ENCODE measurements at regions not wholly inside any gene's neighbourhood (a gene's known extent, or its start where the extent isn't known, plus 50 kb on each side); places are given as distances from the start of the nearest gene placed in this dataset.

DNA sequence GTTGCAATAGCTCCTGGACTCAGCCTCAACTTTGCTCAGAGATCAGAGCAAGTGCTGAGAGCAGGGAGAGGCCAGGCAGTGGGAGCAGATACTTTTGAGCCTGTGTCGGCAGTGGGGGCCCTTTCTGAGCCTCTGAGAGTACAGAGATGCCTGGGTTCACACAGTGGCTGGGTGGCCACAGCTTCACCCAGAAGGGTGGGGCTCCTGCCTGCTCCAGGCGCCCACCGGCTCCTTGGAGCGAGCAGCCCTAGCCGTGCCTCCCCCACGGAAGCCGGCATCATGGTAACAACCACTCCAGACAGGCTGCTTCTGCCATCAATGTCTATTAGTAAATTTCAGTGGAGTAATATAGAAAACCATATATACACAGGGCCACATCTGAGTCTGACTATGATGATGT lies 619.2 kb upstream of the SETBP1 start:
- DNase-seq = no peak
- Histone ChIP-seq H3K4me1 (ENCODE audit: insufficient read depth) (no peaks in the 10 kb centered on the region), H3K27me3 (no peaks in the 10 kb centered on the region), H3K36me3 (no peaks in the 10 kb centered on the region), H3K4me3 (no peak overlapping the region), H3K9me3 (no peaks in the 10 kb centered on the region), H3K27ac (no peak overlapping the region)
- 95% methylated on average over 7 of the region's 7 CpGs for WGBS, 3 donors
- intact Hi-C loops (cut with DNase I) = no loop called here
- TF ChIP-seq POLR2A (IDR thresholded peaks at IDR 0.05) (no peak), EP300 (IDR thresholded peaks at IDR 0.05) (no peak)
- TF ChIP-seq, protein P1, sequence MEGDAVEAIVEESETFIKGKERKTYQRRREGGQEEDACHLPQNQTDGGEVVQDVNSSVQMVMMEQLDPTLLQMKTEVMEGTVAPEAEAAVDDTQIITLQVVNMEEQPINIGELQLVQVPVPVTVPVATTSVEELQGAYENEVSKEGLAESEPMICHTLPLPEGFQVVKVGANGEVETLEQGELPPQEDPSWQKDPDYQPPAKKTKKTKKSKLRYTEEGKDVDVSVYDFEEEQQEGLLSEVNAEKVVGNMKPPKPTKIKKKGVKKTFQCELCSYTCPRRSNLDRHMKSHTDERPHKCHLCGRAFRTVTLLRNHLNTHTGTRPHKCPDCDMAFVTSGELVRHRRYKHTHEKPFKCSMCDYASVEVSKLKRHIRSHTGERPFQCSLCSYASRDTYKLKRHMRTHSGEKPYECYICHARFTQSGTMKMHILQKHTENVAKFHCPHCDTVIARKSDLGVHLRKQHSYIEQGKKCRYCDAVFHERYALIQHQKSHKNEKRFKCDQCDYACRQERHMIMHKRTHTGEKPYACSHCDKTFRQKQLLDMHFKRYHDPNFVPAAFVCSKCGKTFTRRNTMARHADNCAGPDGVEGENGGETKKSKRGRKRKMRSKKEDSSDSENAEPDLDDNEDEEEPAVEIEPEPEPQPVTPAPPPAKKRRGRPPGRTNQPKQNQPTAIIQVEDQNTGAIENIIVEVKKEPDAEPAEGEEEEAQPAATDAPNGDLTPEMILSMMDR (IDR thresholded peaks at IDR 0.05) = no peak

DNA sequence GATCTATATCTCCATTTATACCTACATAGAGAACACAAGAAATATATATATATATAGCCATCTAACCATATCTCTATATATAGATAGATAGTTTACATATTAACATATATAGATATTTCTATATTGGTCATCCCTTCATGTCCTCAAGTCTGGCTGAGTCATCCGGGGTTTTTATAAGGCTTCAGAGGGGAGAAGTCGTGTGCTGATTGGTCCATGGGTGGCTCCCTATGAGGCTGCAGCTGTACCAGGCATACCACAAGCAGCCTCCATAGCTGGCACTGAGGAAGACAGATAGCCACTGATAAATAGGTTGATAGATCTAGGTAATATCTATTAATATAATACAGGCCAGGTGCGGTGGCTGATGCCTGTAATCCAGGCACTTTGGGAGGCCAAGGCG lies 618.3 kb upstream of the SETBP1 start:
- intact Hi-C loops (cut with DNase I) = no loop called here
- no peak for DNase-seq

DNA sequence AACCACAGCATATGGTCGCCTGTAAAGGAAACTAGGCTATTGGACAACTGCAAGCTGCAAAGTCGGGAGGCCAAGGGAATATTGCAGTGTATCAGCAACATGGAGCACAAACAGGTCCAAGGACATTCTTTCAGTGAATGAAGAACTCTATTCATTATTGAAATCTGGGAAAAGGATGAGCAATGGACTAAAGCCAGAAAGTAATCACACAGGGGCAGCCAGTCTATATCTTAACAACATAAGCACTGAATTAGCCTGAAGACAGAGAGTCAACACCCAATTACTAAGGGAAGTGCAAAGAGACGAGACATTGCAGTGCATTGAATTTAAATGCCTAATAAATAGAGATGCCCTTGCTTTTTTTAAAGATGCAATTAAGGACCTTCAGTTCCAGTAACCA lies 615.5 kb upstream of the SETBP1 start:
- H3K4me1 ChIP-seq (ENCODE audit: insufficient read depth) = no peaks in the 10 kb centered on the region
- H3K27me3 ChIP-seq = no peaks in the 10 kb centered on the region
- no peak overlapping the region for H3K27ac ChIP-seq
- H3K36me3 ChIP-seq = no peaks in the 10 kb centered on the region
- H3K9me3 ChIP-seq = no peaks in the 10 kb centered on the region
- H3K4me3 ChIP-seq = no peak overlapping the region
- TF ChIP-seq, protein P1 (IDR thresholded peaks at IDR 0.05) = no peak
- TF ChIP-seq EP300 (IDR thresholded peaks at IDR 0.05) (no peak), POLR2A (IDR thresholded peaks at IDR 0.05) (no peak)
- WGBS, 3 donors = 35 to 55% (median 42%) methylated on average over 3 of the region's 3 CpGs
- no peak for DNase-seq
- intact Hi-C loops (cut with DNase I) = no loop called here

More for the DNA sequence above, 618.3 kb upstream of the SETBP1 start:
- H3K9me3 ChIP-seq = no peaks in the 10 kb centered on the region
- no peaks in the 10 kb centered on the region for H3K36me3 ChIP-seq
- H3K4me3 ChIP-seq = no peak overlapping the region
- WGBS, 3 donors = 96 to 98% (median 97%) methylated on average over 4 of the region's 4 CpGs
- TF ChIP-seq, protein P1 (IDR thresholded peaks at IDR 0.05) = no peak
- TF ChIP-seq POLR2A (IDR thresholded peaks at IDR 0.05) = no peak
- no peak for TF ChIP-seq EP300 (IDR thresholded peaks at IDR 0.05)
- H3K4me1 ChIP-seq (ENCODE audit: insufficient read depth) = no peaks in the 10 kb centered on the region
- no peaks in the 10 kb centered on the region for H3K27me3 ChIP-seq
- no peak overlapping the region for H3K27ac ChIP-seq

DNA sequence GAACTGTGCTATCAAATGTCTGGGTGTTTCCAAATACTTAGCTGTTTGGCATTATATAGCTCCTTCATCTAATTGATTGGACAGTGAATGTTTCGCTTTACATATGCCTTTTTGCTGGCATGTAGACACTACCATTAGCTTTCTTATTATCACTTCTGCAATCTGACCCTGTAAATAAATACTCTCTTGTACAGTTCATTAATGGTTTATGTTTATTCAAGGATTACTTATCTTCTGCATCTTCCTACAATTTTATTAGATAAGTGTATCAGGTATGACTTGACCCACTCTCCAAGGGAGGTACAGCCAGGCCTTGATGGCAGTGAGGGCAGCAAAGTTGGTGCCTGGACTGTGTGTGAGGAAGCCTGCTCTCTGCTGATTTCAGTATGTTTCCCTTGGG lies 614.1 kb upstream of the SETBP1 start:
- 94 to 98% (median 97%) methylated on average over 1 of the region's 1 CpG for WGBS, 3 donors
- H3K27ac ChIP-seq = no peak overlapping the region
- intact Hi-C loops (cut with DNase I) = no loop called here

More for the DNA sequence above, 614.1 kb upstream of the SETBP1 start:
- Histone ChIP-seq H3K36me3 (no peaks in the 10 kb centered on the region), H3K9me3 (no peaks in the 10 kb centered on the region), H3K4me3 (no peak overlapping the region), H3K27me3 (no peaks in the 10 kb centered on the region), H3K4me1 (ENCODE audit: insufficient read depth) (no peaks in the 10 kb centered on the region)
- no peak for DNase-seq
- TF ChIP-seq POLR2A (IDR thresholded peaks at IDR 0.05) (no peak), EP300 (IDR thresholded peaks at IDR 0.05) (no peak)
- TF ChIP-seq, protein P1 (IDR thresholded peaks at IDR 0.05) = no peak
